ENCODE measurements at regions not wholly inside any gene's neighbourhood (a gene's known extent, or its start where the extent isn't known, plus 50 kb on each side); places are given as distances from the start of the nearest gene placed in this dataset.
"Not testable (repeated sequence)": the region's sequence is repeated elsewhere in the genome, so short reads cannot be mapped to it uniquely, and the experiment has no call there.

GRCh38 chr9:138202043-138202442 is 324.5 kb downstream of the CACNA1B start:
- TF ChIP-seq EZH2 (IDR thresholded peaks at IDR 0.05; ENCODE audit: low read length), result not testable (repeated sequence)
- TF ChIP-seq, protein P1, sequence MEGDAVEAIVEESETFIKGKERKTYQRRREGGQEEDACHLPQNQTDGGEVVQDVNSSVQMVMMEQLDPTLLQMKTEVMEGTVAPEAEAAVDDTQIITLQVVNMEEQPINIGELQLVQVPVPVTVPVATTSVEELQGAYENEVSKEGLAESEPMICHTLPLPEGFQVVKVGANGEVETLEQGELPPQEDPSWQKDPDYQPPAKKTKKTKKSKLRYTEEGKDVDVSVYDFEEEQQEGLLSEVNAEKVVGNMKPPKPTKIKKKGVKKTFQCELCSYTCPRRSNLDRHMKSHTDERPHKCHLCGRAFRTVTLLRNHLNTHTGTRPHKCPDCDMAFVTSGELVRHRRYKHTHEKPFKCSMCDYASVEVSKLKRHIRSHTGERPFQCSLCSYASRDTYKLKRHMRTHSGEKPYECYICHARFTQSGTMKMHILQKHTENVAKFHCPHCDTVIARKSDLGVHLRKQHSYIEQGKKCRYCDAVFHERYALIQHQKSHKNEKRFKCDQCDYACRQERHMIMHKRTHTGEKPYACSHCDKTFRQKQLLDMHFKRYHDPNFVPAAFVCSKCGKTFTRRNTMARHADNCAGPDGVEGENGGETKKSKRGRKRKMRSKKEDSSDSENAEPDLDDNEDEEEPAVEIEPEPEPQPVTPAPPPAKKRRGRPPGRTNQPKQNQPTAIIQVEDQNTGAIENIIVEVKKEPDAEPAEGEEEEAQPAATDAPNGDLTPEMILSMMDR (optimal IDR thresholded peaks at IDR 0.05 in 1 of 3, IDR thresholded peaks at IDR 0.05 in 1 of 3, conservative IDR thresholded peaks at IDR 0.05 in 1 of 3; ENCODE audit: extremely low read depth in 1 of 3, insufficient read depth in 2 of 3, low read length in 3 of 3), result not testable (repeated sequence)
